HepG2 (cell line): ENCODE measurements at regions not wholly inside any gene's neighbourhood (a gene's known extent, or its start where the extent isn't known, plus 50 kb on each side); places are given as distances from the start of the nearest gene placed in this dataset.

ENCODE experiments used
- ATAC-seq: fragments of 200-7000 bp; cut with Tn5 transposase; 3 replicates; pipeline ENCODE4 v1.9.1; 2020; ENCODE audit warnings: mild to moderate bottlenecking, moderate library complexity
- BruUV-seq: library from RNA; stranded (reverse); fragments of 400-500 nt; replicated peaks from 2 replicates; lab custom pipeline; 2021; lab: Mats Ljungman, UMichigan
- CTCF ChIA-PET: fragments of 300-600 bp; formaldehyde crosslinking; extraction: SDS; loops from one replicate; lab custom pipeline; 2021; ENCODE audit warnings: low total read pairs, inconsistent platforms, low intra/inter-chr PET ratio; lab: Yijun Ruan, JAX
- POLR2A ChIA-PET: fragments of 350-600 bp; sonication (Branson Sonifier 250); formaldehyde crosslinking; loops from one replicate; lab custom pipeline; 2020; ENCODE audit warnings: antibody characterized with exemption, inconsistent platforms; lab: Yijun Ruan, JAX
- DNase-seq: peaks from one replicate; pipeline ENCODE4 v3.0.0-alpha.2; 2015; ENCODE audit warnings: low spot score
- FAIRE-seq: peaks from 3 replicates; lab custom pipeline; 2011; peaks lifted over from hg19 to GRCh38; lab: Jason Lieb, UNC
- H2AFZ ChIP-seq: one replicate; pipeline ENCODE4 v1.6.1; 2011; ENCODE audit warnings: low read length, inconsistent platforms
- H3K27ac ChIP-seq: fragments of 300-600 bp; 3 replicates; pipeline ENCODE4 v1.8.0; 2011; ENCODE audit warnings: mixed run types, mild to moderate bottlenecking, mixed read lengths, low read length, inconsistent platforms; ENCODE audit not compliant: insufficient read depth; ENCODE audit errors: extremely low read length
- H3K27me3 ChIP-seq, 2 experiments: fragments of 200-600 bp in 1 of 2; 2 replicates in 1 of 2; 3 replicates in 1 of 2; pipeline versions ENCODE4 v1.6.0 to v1.8.0; 2011; ENCODE audit warnings: low read length in 2 of 2, mild to moderate bottlenecking in 2 of 2, moderate library complexity in 2 of 2, inconsistent platforms in 1 of 2; ENCODE audit not compliant: insufficient read depth in 2 of 2, control insufficient read depth in 1 of 2
- H3K36me3 ChIP-seq, 2 experiments: fragments of 200-600 bp in 1 of 2; replicated peaks in 1 of 2; 2 replicates in 1 of 2; 3 replicates in 1 of 2; pipeline versions ENCODE4 v1.5.1 to v1.8.0; 2011; ENCODE audit warnings: low read length in 2 of 2, inconsistent platforms in 1 of 2; ENCODE audit not compliant: insufficient read depth in 2 of 2, control insufficient read depth in 1 of 2
- H3K4me1 ChIP-seq: 2 replicates; pipeline ENCODE4 v1.5.1; 2012; ENCODE audit warnings: low read length, inconsistent platforms; ENCODE audit not compliant: insufficient read depth
- H3K4me2 ChIP-seq: 2 replicates; pipeline ENCODE4 v1.6.0; 2011; ENCODE audit warnings: low read depth, low read length, inconsistent platforms
- H3K4me3 ChIP-seq, 3 experiments: fragments of 200-600 bp in 1 of 3; sonication (generic), shearing (Covaris generic) in 1 of 3; replicated peaks in 1 of 3; 2 replicates each; pipeline ENCODE4 v1.5.1; 2011 to 2016; ENCODE audit warnings: low read length in 3 of 3, inconsistent platforms in 2 of 3, low read depth in 2 of 3, mild to moderate bottlenecking in 2 of 3, control low read depth in 1 of 3, mixed read lengths in 1 of 3; ENCODE audit not compliant: insufficient read depth in 1 of 3
- H3K79me2 ChIP-seq: one replicate; pipeline ENCODE4 v1.6.1; 2011; ENCODE audit warnings: low read length, inconsistent platforms; ENCODE audit not compliant: insufficient read depth
- H3K9ac ChIP-seq: 2 replicates; pipeline ENCODE4 v1.6.0; 2011; ENCODE audit warnings: mild to moderate bottlenecking, low read depth, low read length, inconsistent platforms; ENCODE audit not compliant: insufficient read depth
- H3K9me3 ChIP-seq: 2 replicates; pipeline ENCODE4 v1.5.1; 2012; ENCODE audit warnings: mild to moderate bottlenecking, low read length
- H4K20me1 ChIP-seq: 2 replicates; pipeline ENCODE4 v1.6.0; 2011; ENCODE audit warnings: inconsistent platforms, mild to moderate bottlenecking, low read length, moderate library complexity; ENCODE audit not compliant: insufficient read depth
- ATF7 ChIP-seq, 2 experiments: fragments of 450-650 bp in 1 of 2; sonication (generic) in 1 of 2; formaldehyde crosslinking in 1 of 2; IDR thresholded peaks; 2 replicates each; pipeline versions ENCODE4 v1.4.0 to v1.6.1; 2016 to 2020; ENCODE audit warnings: antibody characterized with exemption in 1 of 2, mild to moderate bottlenecking in 1 of 2, missing genetic modification reagents in 1 of 2
- CREB1 ChIP-seq, 2 experiments: fragments of 450-650 bp in 1 of 2; IDR thresholded peaks; 2 replicates each; pipeline ENCODE4 v1.6.1; 2016 to 2017; ENCODE audit warnings: control low read depth in 1 of 2, mild to moderate bottlenecking in 1 of 2, missing compliant biosample characterization in 1 of 2, missing genetic modification characterization in 1 of 2
- ELF3 ChIP-seq: IDR thresholded peaks from 2 replicates; pipeline ENCODE4 v1.6.1; 2016; ENCODE audit warnings: missing genetic modification reagents, missing compliant biosample characterization
- NONO ChIP-seq, 2 experiments: fragments of 450-650 bp in 1 of 2; sonication (generic) in 1 of 2; formaldehyde crosslinking in 1 of 2; IDR thresholded peaks in 1 of 2; conservative IDR thresholded peaks in 1 of 2; 2 replicates each; pipeline versions ENCODE4 v1.6.1 to v1.8.0; 2017 to 2022; ENCODE audit warnings: mild to moderate bottlenecking in 1 of 2, missing genetic modification reagents in 1 of 2, moderate library complexity in 1 of 2
- RBFOX2 ChIP-seq: fragments of 200-400 bp; formaldehyde crosslinking; IDR thresholded peaks from 2 replicates; pipeline ENCODE4 v1.6.1; 2017; ENCODE audit warnings: low read depth, mild to moderate bottlenecking, low read length
- SATB2 ChIP-seq: sonication (generic); formaldehyde crosslinking; IDR thresholded peaks from 2 replicates; pipeline ENCODE4 v1.5.0; 2020; ENCODE audit warnings: missing genetic modification reagents
- ZBTB21 ChIP-seq: sonication (generic); formaldehyde crosslinking; IDR thresholded peaks from 2 replicates; pipeline ENCODE4 v1.4.0; 2020; ENCODE audit warnings: missing genetic modification reagents
- ZFP1 ChIP-seq: IDR thresholded peaks from 2 replicates; pipeline ENCODE4 v1.6.1; 2016
- ZNF3 ChIP-seq: IDR thresholded peaks from 2 replicates; pipeline ENCODE4 v1.7.0; 2017; ENCODE audit warnings: inconsistent platforms
- ZNF569 ChIP-seq: sonication (generic); formaldehyde crosslinking; IDR thresholded peaks from 2 replicates; pipeline ENCODE4 v1.5.0; 2020; ENCODE audit warnings: mild to moderate bottlenecking, missing genetic modification reagents, moderate library complexity, borderline replicate concordance
- ZNF788 ChIP-seq: sonication (generic); formaldehyde crosslinking; IDR thresholded peaks from 2 replicates; pipeline ENCODE4 v1.5.0; 2020; ENCODE audit warnings: mild to moderate bottlenecking, missing genetic modification reagents, borderline replicate concordance
- WGBS: methylation state at CpG from one replicate; pipeline ENCODE4 v1.1.6; 2017; ENCODE audit warnings: low lambda C conversion rate; 5-methylcytosine and 5-hydroxymethylcytosine counted together
- in situ Hi-C: cut with HindIII; loops from 2 replicates; pipeline ENCODE4 v1.10.0; 2017; ENCODE audit warnings: low pct_unique_long_range_greater_than_20kb; ENCODE audit not compliant: extremely low pct_ligation_motif_present
- intact Hi-C: fragments of 100-400 bp; cut with micrococcal nuclease; formaldehyde crosslinking; loops from one replicate; pipeline ENCODE4 v1.10.0; 2022; ENCODE audit not compliant: unreplicated experiment
- TF ChIP-seq, protein P1 (sequence below): sonication (generic); formaldehyde crosslinking; IDR thresholded peaks from 2 replicates; pipeline ENCODE4 v1.5.0; 2020; ENCODE audit warnings: missing genetic modification reagents, mild to moderate bottlenecking, borderline replicate concordance

- Histone ChIP-seq H4K20me1 (no peaks in the 10 kb centered on the region), H2AFZ (peak overlapping the region; percentile 76), H3K79me2 (no peaks in the 10 kb centered on the region), H3K36me3 (no peaks in the 10 kb centered on the region), H3K9ac (peak overlapping the region; percentile 60), H3K4me1 (peaks cover 83% of the 10 kb centered on the region), H3K27me3 (no peaks in the 10 kb centered on the region), H3K9me3 (no peaks in the 10 kb centered on the region), H3K4me2 (peak overlapping the region; percentile 65), H3K27ac (peak overlapping the region; percentile 71), H3K4me3 (peak overlapping the region; percentile 3 to 52 (median 17); a peak in 3 of 6 replicates)
- ChIA-PET POLR2A (interaction anchor here (0.7 to 2.2 kb wide), 22 partner anchors 9 to 152 kb away, joined by 3 to 29 read pairs (median 5); no protein-coding TSS in a partner anchor), CTCF (no interaction called here)
- BruUV-seq, result TSS peak; percentile 89
- TF ChIP-seq, protein P1, sequence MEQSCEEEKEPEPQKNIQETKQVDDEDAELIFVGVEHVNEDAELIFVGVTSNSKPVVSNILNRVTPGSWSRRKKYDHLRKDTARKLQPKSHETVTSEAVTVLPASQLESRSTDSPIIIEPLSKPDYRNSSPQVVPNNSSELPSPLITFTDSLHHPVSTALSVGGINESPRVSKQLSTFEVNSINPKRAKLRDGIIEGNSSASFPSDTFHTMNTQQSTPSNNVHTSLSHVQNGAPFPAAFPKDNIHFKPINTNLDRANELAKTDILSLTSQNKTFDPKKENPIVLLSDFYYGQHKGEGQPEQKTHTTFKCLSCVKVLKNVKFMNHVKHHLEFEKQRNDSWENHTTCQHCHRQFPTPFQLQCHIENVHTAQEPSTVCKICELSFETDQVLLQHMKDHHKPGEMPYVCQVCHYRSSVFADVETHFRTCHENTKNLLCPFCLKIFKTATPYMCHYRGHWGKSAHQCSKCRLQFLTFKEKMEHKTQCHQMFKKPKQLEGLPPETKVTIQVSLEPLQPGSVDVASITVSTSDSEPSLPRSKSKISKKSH (CRISPR knock-in tag), result no peak
- TF ChIP-seq SATB2 (CRISPR knock-in tag), result 0 out of 2 replicates have a peak, but pooled peaks have one; percentile 45
- peak; percentile 39; the same call in 1 of the 2 replicates for TF ChIP-seq CREB1 (IDR thresholded peaks at IDR 0.05)
- no peak for TF ChIP-seq CREB1 (CRISPR knock-in tag; IDR thresholded peaks at IDR 0.05)
- TF ChIP-seq ZFP1 (CRISPR knock-in tag), result 0 out of 2 replicates have a peak, but pooled peaks have one; percentile 7
- TF ChIP-seq ZNF788 (CRISPR knock-in tag), result 0 out of 2 replicates have a peak, but pooled peaks have one; percentile 10
- 0 out of 2 replicates have a peak, but pooled peaks have one; percentile 7 for TF ChIP-seq ZNF569
- peak; percentile 69; the same call in 1 of the 2 replicates for TF ChIP-seq ZBTB21 (CRISPR knock-in tag)
- TF ChIP-seq ZNF3 (CRISPR knock-in tag), result 0 out of 2 replicates have a peak, but pooled peaks have one; percentile 31
- TF ChIP-seq ELF3, result no peak
- TF ChIP-seq RBFOX2, result peak; percentile 62
- TF ChIP-seq ATF7 (IDR thresholded peaks at IDR 0.05), result peak; percentile 78
- TF ChIP-seq ATF7 (CRISPR knock-in tag; IDR thresholded peaks at IDR 0.05), result no peak
- no peak for TF ChIP-seq NONO (IDR thresholded peaks at IDR 0.05)
- TF ChIP-seq NONO (CRISPR knock-in tag; conservative IDR thresholded peaks at IDR 0.05), result no peak
- DNase-seq (peak; percentile 64), FAIRE-seq (peak; percentile 12), ATAC-seq (peak; percentile 60)
- intact Hi-C loops, result loop anchor here (1.0 to 10.0 kb wide), 3 partner anchors 20 to 337 kb away; no protein-coding TSS in a partner anchor
- 30% methylated on average over 4 of the region's 4 CpGs for WGBS
- in situ Hi-C loops, result no loop called here
Observed at GRCh38 chr12:93121729-93122488, 192.8 kb upstream of the EEA1 start.
